Endothelial cell of umbilical vein (primary cell): ENCODE measurements at regions not wholly inside any gene's neighbourhood (a gene's known extent, or its start where the extent isn't known, plus 50 kb on each side); places are given as distances from the start of the nearest gene placed in this dataset.

Experiments used
- FOS ChIP-seq: IDR thresholded peaks from 2 replicates; pipeline ENCODE4 v1.6.1; 2011; ENCODE audit warnings: mild to moderate bottlenecking, low read length, moderate library complexity, borderline replicate concordance; ENCODE audit not compliant: insufficient read depth
- JUN ChIP-seq: IDR thresholded peaks from 2 replicates; pipeline ENCODE4 v1.6.1; 2011; ENCODE audit warnings: borderline replicate concordance, low read depth; ENCODE audit not compliant: insufficient read length, insufficient read depth
- MYC ChIP-seq: IDR thresholded peaks from one replicate; pipeline ENCODE4 v1.6.1; 2011; ENCODE audit warnings: mild to moderate bottlenecking, low read depth, low read length
- POLR2A ChIP-seq: IDR thresholded peaks from 2 replicates; pipeline ENCODE4 v1.6.1; 2012; ENCODE audit warnings: low read depth, mild to moderate bottlenecking, control low read depth, low read length
- POLR2AphosphoS5 ChIP-seq: IDR thresholded peaks from 2 replicates; pipeline ENCODE4 v1.6.1; 2012; ENCODE audit warnings: low read depth, mild to moderate bottlenecking, control low read depth, low read length, moderate library complexity; ENCODE audit not compliant: insufficient read depth
- TF ChIP-seq, protein P1 (sequence below), 2 donors: IDR thresholded peaks; 1 replicate in 1 of 2; 2 replicates in 1 of 2; pipeline ENCODE4 v1.5.1; 2011; ENCODE audit warnings: low read length in 2 of 2, mild to moderate bottlenecking in 2 of 2, moderate library complexity in 2 of 2, control low read depth in 1 of 2, inconsistent platforms in 1 of 2, low read depth in 1 of 2; ENCODE audit not compliant: insufficient read depth in 1 of 2; ENCODE audit errors: extremely low read depth in 1 of 2

DNA sequence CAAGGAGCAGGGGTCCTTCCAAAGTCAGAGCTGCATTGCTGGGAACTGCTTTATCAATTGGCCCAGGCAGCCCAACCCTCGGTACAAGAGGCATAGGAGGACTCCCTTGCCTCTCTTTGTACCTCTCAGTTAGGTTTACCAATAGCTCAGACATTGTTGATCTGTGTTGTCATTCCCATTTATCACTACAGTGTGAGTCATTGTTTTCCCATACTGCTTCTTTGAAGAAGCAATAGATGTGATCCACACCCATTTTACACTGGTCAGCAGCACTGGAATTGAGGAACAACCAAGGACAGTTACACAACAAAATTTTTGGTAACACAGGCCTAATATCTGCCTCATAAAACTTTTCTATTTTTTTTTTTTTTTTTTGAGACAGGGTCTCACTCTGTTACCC lies 307.2 kb downstream of the SNX13 start:
- TF ChIP-seq, protein P1, sequence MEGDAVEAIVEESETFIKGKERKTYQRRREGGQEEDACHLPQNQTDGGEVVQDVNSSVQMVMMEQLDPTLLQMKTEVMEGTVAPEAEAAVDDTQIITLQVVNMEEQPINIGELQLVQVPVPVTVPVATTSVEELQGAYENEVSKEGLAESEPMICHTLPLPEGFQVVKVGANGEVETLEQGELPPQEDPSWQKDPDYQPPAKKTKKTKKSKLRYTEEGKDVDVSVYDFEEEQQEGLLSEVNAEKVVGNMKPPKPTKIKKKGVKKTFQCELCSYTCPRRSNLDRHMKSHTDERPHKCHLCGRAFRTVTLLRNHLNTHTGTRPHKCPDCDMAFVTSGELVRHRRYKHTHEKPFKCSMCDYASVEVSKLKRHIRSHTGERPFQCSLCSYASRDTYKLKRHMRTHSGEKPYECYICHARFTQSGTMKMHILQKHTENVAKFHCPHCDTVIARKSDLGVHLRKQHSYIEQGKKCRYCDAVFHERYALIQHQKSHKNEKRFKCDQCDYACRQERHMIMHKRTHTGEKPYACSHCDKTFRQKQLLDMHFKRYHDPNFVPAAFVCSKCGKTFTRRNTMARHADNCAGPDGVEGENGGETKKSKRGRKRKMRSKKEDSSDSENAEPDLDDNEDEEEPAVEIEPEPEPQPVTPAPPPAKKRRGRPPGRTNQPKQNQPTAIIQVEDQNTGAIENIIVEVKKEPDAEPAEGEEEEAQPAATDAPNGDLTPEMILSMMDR (IDR thresholded peaks at IDR 0.05; ENCODE audit: extremely low read depth in 1 of 2, insufficient read depth in 1 of 2, low read depth in 1 of 2, low read length in 2 of 2) = no peak
- TF ChIP-seq MYC (no peak), POLR2A (no peak), POLR2AphosphoS5 (no peak), JUN (no peak), FOS (peak; percentile 20)
